ENCODE measurements at regions not wholly inside any gene's neighbourhood (a gene's known extent, or its start where the extent isn't known, plus 50 kb on each side); places are given as distances from the start of the nearest gene placed in this dataset.

- H3K4me3 ChIP-seq (ENCODE audit: low read depth, low read length), result no peak overlapping the region
- no peak for DNase-seq (ENCODE audit: low read depth)
- TF ChIP-seq POLR2A (IDR thresholded peaks at IDR 0.05; ENCODE audit: extremely low read depth, insufficient read length) (no peak), MYC (IDR thresholded peaks at IDR 0.05; ENCODE audit: low read depth, low read length) (no peak), CTCF (IDR thresholded peaks at IDR 0.05; ENCODE audit: low read depth, low read length) (no peak), MAX (IDR thresholded peaks at IDR 0.05; ENCODE audit: low read depth, low read length) (no peak)
Observed at GRCh38 chr7:15995027-15995426, 308.5 kb upstream of the MEOX2 start.

- TF ChIP-seq MAX (IDR thresholded peaks at IDR 0.05; ENCODE audit: low read depth, low read length) (no peak), MYC (IDR thresholded peaks at IDR 0.05; ENCODE audit: low read depth, low read length) (no peak), POLR2A (IDR thresholded peaks at IDR 0.05; ENCODE audit: extremely low read depth, insufficient read length) (no peak), CTCF (IDR thresholded peaks at IDR 0.05; ENCODE audit: low read depth, low read length) (no peak)
- H3K4me3 ChIP-seq (ENCODE audit: low read depth, low read length), result no peak overlapping the region
- DNase-seq (ENCODE audit: low read depth), result no peak
Observed at GRCh38 chr7:15989194-15989593, 302.7 kb upstream of the MEOX2 start.

GRCh38 chr7:15985587-15986384 lies 299.3 kb upstream of the MEOX2 start:
- no peak for TF ChIP-seq CTCF (IDR thresholded peaks at IDR 0.05; ENCODE audit: low read depth, low read length)
- TF ChIP-seq POLR2A (IDR thresholded peaks at IDR 0.05; ENCODE audit: extremely low read depth, insufficient read length), result no peak
- TF ChIP-seq MYC (IDR thresholded peaks at IDR 0.05; ENCODE audit: low read depth, low read length), result no peak
- no peak for TF ChIP-seq MAX (IDR thresholded peaks at IDR 0.05; ENCODE audit: low read depth, low read length)
- H3K4me3 ChIP-seq (ENCODE audit: low read depth, low read length), result no peak overlapping the region
- DNase-seq (ENCODE audit: low read depth), result no peak

GRCh38 chr7:15977663-15978062 lies 291.2 kb upstream of the MEOX2 start:
- TF ChIP-seq CTCF (IDR thresholded peaks at IDR 0.05; ENCODE audit: low read depth, low read length) (no peak), MAX (IDR thresholded peaks at IDR 0.05; ENCODE audit: low read depth, low read length) (no peak), MYC (IDR thresholded peaks at IDR 0.05; ENCODE audit: low read depth, low read length) (no peak), POLR2A (IDR thresholded peaks at IDR 0.05; ENCODE audit: extremely low read depth, insufficient read length) (no peak)
- no peak overlapping the region for H3K4me3 ChIP-seq (ENCODE audit: low read depth, low read length)
- no peak for DNase-seq (ENCODE audit: low read depth)

GRCh38 chr7:15972862-15973275 lies 286.4 kb upstream of the MEOX2 start:
- no peak for TF ChIP-seq MYC (IDR thresholded peaks at IDR 0.05; ENCODE audit: low read depth, low read length)
- no peak for DNase-seq (ENCODE audit: low read depth)
- H3K4me3 ChIP-seq (ENCODE audit: low read depth, low read length), result no peak overlapping the region

GRCh38 chr7:15967551-15967950 lies 281.1 kb upstream of the MEOX2 start:
- no peak overlapping the region for H3K4me3 ChIP-seq (ENCODE audit: low read depth, low read length)
- TF ChIP-seq CTCF (IDR thresholded peaks at IDR 0.05; ENCODE audit: low read depth, low read length), result no peak
- TF ChIP-seq MAX (IDR thresholded peaks at IDR 0.05; ENCODE audit: low read depth, low read length), result no peak
- TF ChIP-seq MYC (IDR thresholded peaks at IDR 0.05; ENCODE audit: low read depth, low read length), result no peak
- TF ChIP-seq POLR2A (IDR thresholded peaks at IDR 0.05; ENCODE audit: extremely low read depth, insufficient read length), result no peak
- DNase-seq (ENCODE audit: low read depth), result no peak

All from NB4 (cell line).